Ishikawa (cell line): ENCODE measurements at regions not wholly inside any gene's neighbourhood (a gene's known extent, or its start where the extent isn't known, plus 50 kb on each side); places are given as distances from the start of the nearest gene placed in this dataset.

Source experiments
- CREB1 ChIP-seq: IDR thresholded peaks from 2 replicates; pipeline ENCODE4 v1.6.1; 2012; ENCODE audit warnings: low read depth
- EP300 ChIP-seq: IDR thresholded peaks from 2 replicates; pipeline ENCODE4 v1.6.1; 2012; ENCODE audit warnings: borderline replicate concordance
- FOXM1 ChIP-seq: IDR thresholded peaks from 2 replicates; pipeline ENCODE4 v1.6.1; 2012; ENCODE audit warnings: low read depth, borderline replicate concordance
- NFIC ChIP-seq: IDR thresholded peaks from 2 replicates; pipeline ENCODE4 v1.6.1; 2012
- RAD21 ChIP-seq: IDR thresholded peaks from 2 replicates; pipeline ENCODE4 v1.6.1; 2012; ENCODE audit warnings: low read depth
- TAF1 ChIP-seq: IDR thresholded peaks from 2 replicates; pipeline ENCODE4 v1.6.1; 2012; ENCODE audit warnings: low read depth, mild to moderate bottlenecking
- TCF12 ChIP-seq: IDR thresholded peaks from 2 replicates; pipeline ENCODE4 v1.6.1; 2012; ENCODE audit warnings: low read depth
- TEAD4 ChIP-seq: IDR thresholded peaks from 2 replicates; pipeline ENCODE4 v1.6.1; 2012
- YY1 ChIP-seq: IDR thresholded peaks from 2 replicates; pipeline ENCODE4 v1.6.1; 2012; ENCODE audit warnings: low read depth
- TF ChIP-seq, protein P1 (sequence below): IDR thresholded peaks from 2 replicates; pipeline ENCODE4 v1.6.1; 2012; ENCODE audit warnings: low read depth, mild to moderate bottlenecking
- TF ChIP-seq, protein P2 (sequence below): IDR thresholded peaks from 2 replicates; pipeline ENCODE4 v1.6.1; 2012

DNA sequence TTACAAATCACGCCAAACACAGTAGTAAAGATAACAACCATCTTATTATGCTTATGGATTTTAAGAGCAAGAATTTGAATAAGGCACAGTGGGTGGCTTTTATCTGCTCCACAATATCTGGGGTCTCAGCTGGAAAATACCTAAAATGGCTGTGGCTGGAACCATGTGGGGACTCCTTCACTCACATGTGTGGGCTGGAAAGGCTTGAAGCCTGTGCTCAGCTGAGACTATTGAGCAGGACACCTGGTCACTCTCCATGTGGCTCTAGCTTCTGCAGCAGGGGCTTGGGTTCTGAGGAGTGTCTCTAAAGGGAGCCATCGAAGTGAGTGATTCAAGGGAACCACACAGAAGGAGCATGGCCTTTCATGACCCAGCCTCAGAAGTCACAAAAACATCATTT, 239.6 kb upstream of the B3GALT2 start:
- TF ChIP-seq EP300 (no peak), FOXM1 (no peak), TAF1 (no peak), TEAD4 (no peak), TCF12 (no peak), NFIC (no peak), RAD21 (no peak), YY1 (no peak), CREB1 (no peak)
- TF ChIP-seq, protein P1, sequence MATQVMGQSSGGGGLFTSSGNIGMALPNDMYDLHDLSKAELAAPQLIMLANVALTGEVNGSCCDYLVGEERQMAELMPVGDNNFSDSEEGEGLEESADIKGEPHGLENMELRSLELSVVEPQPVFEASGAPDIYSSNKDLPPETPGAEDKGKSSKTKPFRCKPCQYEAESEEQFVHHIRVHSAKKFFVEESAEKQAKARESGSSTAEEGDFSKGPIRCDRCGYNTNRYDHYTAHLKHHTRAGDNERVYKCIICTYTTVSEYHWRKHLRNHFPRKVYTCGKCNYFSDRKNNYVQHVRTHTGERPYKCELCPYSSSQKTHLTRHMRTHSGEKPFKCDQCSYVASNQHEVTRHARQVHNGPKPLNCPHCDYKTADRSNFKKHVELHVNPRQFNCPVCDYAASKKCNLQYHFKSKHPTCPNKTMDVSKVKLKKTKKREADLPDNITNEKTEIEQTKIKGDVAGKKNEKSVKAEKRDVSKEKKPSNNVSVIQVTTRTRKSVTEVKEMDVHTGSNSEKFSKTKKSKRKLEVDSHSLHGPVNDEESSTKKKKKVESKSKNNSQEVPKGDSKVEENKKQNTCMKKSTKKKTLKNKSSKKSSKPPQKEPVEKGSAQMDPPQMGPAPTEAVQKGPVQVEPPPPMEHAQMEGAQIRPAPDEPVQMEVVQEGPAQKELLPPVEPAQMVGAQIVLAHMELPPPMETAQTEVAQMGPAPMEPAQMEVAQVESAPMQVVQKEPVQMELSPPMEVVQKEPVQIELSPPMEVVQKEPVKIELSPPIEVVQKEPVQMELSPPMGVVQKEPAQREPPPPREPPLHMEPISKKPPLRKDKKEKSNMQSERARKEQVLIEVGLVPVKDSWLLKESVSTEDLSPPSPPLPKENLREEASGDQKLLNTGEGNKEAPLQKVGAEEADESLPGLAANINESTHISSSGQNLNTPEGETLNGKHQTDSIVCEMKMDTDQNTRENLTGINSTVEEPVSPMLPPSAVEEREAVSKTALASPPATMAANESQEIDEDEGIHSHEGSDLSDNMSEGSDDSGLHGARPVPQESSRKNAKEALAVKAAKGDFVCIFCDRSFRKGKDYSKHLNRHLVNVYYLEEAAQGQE = no peak
- TF ChIP-seq, protein P2, sequence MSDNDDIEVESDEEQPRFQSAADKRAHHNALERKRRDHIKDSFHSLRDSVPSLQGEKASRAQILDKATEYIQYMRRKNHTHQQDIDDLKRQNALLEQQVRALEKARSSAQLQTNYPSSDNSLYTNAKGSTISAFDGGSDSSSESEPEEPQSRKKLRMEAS = no peak
